ENCODE measurements at regions not wholly inside any gene's neighbourhood (a gene's known extent, or its start where the extent isn't known, plus 50 kb on each side); places are given as distances from the start of the nearest gene placed in this dataset.

DNA sequence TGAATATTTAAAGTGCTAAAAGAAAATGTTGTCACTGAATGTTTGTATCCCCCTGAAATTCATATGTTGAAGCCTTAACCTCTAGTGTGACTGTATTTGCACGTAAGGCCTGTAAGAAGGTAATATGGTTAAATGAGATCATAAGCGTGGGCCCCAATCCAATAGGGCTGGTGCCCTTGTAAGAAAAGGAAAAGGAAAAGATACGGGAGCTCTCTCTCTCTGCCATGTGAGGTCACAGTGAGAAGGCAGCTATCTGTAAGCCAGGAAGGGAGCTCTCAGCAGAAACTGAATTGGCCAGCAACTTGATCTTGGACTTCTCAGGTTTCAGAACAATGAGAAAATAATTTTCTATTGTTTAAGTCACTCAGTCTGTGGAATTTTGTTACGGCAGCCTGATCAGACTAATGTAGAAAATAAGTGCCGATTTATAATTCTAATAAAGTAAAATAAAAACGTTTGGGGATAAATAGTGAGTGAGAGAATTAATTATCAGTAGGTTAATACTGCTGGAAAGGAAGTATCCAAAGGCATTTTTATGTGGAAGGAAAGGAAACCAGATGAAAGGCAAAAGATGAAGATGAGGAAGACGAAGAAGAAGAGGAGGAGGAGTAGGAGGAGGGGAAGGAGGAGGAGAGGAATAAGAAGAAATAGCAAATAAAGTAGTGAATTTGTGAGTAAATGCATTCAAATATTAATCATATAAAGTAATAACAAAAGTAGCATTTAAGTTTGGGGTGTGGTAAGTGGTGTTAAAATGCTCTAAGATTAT lies 188.5 kb upstream of the KRR1 start:
- TF ChIP-seq CTCF (IDR thresholded peaks at IDR 0.05), result no peak
- TF ChIP-seq MXI1 (IDR thresholded peaks at IDR 0.05; ENCODE audit: low read depth, low read length), result no peak
- TF ChIP-seq, protein P1, sequence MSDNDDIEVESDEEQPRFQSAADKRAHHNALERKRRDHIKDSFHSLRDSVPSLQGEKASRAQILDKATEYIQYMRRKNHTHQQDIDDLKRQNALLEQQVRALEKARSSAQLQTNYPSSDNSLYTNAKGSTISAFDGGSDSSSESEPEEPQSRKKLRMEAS (IDR thresholded peaks at IDR 0.05; ENCODE audit: low read depth), result no peak
- TF ChIP-seq SIN3A (IDR thresholded peaks at IDR 0.05; ENCODE audit: borderline replicate concordance, low read depth, low read length), result no peak
- TF ChIP-seq GABPA (IDR thresholded peaks at IDR 0.05; ENCODE audit: low read depth), result no peak
- TF ChIP-seq JUND (IDR thresholded peaks at IDR 0.05), result no peak
